MV-4-11 (cell line): ENCODE measurements at regions not wholly inside any gene's neighbourhood (a gene's known extent, or its start where the extent isn't known, plus 50 kb on each side); places are given as distances from the start of the nearest gene placed in this dataset.
"Not testable (repeated sequence)": the region's sequence is repeated elsewhere in the genome, so short reads cannot be mapped to it uniquely, and the experiment has no call there.

Source experiments
- DNase-seq: peaks from one replicate; lab custom pipeline; 2025; lab: John Stamatoyannopoulos, UW

GRCh38 chr1:224791362-224791941 is 138.0 kb upstream of the DNAH14 start:
- peak; percentile 75 for DNase-seq

- DNase-seq: no peak
Measured at GRCh38 chr1:224795591-224795990, 133.9 kb upstream of the DNAH14 start.

DNA sequence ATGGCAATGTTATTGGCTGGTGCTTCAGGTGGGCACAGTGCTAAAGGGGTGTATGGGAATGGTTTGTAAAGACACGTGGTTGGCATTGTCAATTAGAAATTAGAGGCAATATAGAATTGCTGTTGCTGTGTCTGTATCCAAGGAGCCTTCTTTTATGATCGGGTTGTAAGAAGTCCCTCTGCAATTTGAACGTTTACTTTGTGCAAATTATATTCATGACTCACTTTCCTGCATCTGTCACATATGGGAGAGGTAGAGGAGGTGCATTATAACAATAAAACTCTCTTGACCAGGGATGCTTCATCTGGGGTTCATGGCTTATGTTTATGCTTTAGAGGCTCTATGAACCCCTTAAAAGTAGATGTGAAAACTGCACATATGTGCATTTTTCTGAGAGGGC is 130.4 kb upstream of the DNAH14 start:
- DNase-seq: no peak

- DNase-seq: no peak
Measured at GRCh38 chr1:224800486-224801119, 128.9 kb upstream of the DNAH14 start.

DNA sequence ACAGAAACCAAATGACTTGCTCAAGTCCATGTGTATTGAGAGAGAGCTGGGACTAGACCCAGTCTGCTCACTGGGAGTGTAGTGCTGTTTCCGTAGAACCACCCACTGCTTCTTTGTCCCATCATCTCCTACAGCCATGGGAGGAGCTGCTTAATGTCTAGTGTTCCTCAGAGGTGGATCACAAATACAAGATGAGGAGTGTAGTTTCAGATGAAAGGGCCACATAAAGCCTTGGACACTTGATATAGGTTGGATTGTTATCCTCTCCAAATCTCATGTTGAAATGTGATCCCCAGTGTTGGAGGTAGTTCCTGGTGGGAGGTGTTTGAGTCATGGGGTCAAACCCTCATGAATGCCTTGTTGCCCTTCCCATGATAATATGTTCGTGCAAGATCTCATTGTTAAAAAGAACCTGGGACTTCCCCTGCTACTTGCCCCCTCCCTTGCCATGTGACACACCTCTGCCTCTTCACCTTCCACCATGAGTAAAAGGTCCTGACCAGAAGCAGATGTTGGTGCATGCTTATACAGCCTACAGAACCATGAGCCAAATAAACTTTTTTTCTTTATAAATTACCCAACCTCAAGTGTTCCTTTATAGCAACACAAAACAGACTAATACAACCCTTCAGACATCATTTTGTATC is 127.5 kb upstream of the DNAH14 start:
- no peak for DNase-seq

- no peak for DNase-seq
Measured at GRCh38 chr1:224802617-224803016, 126.9 kb upstream of the DNAH14 start.

DNA sequence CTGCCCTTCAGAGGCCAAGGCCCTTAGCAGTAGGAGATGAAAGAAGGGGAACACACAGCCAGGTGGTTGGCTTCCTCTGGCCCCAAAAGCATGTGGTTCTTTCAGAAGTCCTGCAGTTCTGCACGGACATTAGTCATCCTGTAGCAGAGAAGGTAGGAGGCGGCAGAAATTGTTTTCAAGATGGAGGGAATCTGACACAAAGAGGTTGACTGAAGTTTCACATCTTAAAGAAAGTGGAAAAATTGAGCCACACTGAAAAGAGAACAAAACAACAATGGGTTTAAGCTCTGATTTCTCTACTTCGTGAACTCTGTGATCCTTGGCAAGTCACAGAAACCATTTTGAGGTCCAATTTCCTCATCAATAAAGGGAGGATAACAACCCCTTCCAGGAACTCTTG is 125.3 kb upstream of the DNAH14 start:
- DNase-seq: no peak

DNA sequence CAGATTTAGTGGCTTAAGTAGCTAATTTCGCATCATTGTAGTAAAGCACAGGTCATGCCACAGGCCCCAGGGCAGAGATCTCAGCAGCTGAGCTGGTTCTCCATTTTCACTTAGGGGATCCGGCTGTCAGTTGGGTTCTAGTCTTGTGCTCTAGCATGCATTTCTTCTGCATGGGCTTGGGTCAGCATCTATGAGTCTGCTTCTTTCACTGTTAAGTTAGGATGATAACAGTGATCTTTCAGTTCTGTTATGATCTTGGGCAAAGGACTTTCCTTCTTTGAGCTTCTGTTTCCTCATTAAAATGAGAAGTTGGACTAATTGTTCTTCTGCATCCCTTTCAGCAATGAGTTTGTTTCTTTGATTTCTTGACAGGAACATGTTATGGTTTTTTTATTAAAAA is 123.6 kb upstream of the DNAH14 start:
- DNase-seq: peak; percentile 14

DNA sequence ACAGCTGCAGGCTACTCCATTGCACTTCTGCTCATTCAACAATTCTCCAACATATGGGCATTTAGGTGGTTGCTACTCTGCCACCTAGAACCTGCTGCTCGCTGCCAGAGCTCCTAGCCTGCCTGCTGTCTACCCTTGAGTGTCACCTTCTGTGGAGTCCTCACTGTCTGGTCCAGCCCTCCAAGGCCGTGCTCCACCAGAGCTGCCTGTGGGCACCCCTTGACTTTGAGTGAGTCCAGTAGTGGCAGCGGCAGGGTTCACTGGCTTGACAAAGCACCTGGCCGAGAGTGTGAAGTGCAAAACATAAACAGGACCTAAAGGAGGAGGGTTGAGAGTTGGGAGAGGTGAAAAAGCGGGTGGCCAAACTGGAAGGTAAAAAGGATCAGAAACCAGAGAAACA is 120.3 kb upstream of the DNAH14 start:
- no peak for DNase-seq

DNA sequence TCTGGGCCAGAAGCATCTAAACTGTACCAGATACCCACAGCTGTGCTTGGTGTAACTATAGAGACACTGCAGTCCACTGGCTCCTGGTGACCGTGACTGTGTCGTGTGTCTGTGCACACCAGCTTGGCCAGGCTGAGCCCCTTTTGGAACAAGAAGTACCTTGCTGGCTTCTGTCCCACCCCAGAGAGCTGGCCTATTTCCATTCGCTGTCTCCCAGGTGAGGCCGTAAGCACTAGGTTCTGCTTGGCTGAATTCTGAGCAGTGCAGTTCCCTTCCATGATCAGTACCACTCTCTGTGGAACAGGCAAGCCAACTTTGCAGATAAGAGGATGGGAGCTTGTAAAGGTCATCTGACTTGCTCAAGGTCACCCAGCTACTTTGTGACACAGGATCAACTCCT is 119.9 kb upstream of the DNAH14 start:
- DNase-seq: no peak

DNA sequence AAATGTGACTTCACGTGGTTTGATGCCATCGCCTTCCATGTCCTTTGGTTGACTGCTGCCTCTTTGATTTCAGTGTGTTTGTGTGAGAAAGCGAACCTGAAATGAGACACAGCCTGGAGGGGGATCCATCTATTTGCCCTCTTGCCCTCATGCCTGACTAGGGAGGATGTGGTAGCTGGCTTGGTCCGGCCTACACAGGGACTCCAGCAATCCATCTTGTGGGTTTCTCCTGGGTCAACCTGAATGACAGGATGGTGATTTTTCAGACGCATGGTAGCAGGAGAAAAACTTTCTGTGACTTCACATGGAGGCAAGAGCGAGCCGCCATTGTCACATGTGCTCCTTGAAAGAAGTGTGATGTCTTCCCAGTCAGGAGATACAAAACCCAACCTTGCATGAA is 117.9 kb upstream of the DNAH14 start:
- no peak for DNase-seq

- DNase-seq: no peak
Measured at GRCh38 chr1:224815647-224816046, 113.8 kb upstream of the DNAH14 start.

DNA sequence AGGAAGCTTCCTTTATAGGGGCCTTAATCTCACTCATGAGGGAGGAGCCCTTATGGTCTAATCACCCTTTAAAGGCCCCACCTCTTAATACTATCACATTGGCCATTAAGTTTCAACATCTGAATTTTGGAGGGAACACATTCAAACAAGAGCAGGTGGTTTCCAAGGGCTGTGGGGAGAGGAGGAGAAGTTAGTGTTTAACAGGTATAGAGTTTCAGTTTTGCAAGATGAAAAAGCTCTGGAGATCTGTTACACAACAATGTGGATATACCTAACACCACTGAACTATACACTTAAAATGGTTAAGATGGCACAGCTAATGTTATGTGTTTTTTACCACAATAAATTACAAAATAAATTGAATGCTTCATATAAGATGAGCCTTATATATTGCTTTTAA is 113.4 kb upstream of the DNAH14 start:
- DNase-seq: no peak

GRCh38 chr1:224817382-224817781 is 112.1 kb upstream of the DNAH14 start:
- no peak for DNase-seq

DNA sequence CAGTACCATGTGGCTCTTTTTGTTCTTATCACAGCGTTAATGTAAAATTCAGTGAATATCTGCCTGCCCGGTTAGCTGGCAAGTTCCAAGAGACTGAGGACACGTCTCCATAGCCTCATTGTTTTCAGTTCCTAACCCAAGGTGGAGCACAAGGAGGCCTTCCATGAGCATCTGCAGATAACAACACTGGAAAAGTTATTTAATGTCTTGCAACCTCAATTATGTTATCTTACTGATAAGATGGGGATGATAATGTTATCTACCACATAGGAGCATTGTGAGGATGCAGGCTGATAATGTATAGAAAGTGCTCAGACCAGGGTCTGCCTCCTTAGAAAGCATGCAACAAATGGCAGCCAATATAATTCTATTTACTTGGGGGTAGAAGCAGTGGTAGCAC is 109.6 kb upstream of the DNAH14 start:
- no peak for DNase-seq

DNA sequence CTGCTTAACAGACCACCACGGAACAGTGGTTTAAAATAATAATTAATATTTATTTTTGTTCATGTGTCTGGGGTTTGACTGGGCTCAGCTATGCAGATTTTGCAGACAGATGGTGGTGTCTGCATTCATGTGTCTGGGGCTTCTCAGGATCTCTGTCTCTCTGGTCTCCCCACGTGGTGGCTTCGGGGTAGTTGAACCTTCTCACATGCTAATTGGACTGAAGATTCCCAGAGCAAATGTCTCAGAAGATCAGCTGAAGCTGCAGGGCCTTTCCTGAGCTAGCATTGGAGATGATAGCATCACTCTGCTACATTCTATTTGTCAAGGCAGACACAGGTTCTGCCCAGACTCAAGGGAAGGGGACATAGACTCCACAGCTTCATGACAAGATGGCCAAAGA is 109.1 kb upstream of the DNAH14 start:
- DNase-seq: no peak

DNA sequence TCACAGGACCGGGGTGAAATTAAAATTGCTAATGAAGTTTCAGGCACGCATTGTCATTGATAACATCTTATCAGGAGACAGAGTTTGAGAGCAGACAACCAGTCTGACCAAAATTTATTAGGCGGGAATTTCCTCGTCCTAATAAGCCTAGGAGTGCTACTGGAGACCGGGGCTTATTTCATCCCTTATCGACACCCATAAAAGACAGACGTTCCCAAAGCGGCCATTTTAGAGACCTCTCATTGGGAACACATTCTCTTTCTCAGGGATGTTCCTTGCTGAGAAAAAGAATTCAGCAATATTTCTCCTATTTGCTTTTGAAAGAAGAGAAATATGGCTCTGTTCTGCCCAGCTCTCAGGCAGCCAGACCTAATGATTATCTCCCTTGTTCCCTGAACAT is 107.7 kb upstream of the DNAH14 start:
- not testable (repeated sequence) for DNase-seq

- no peak for DNase-seq
Measured at GRCh38 chr1:224825525-224826000, 103.9 kb upstream of the DNAH14 start.

- DNase-seq: no peak
Measured at GRCh38 chr1:224828691-224829090, 100.8 kb upstream of the DNAH14 start.

GRCh38 chr1:224831501-224831900 is 98.0 kb upstream of the DNAH14 start:
- DNase-seq: no peak

DNA sequence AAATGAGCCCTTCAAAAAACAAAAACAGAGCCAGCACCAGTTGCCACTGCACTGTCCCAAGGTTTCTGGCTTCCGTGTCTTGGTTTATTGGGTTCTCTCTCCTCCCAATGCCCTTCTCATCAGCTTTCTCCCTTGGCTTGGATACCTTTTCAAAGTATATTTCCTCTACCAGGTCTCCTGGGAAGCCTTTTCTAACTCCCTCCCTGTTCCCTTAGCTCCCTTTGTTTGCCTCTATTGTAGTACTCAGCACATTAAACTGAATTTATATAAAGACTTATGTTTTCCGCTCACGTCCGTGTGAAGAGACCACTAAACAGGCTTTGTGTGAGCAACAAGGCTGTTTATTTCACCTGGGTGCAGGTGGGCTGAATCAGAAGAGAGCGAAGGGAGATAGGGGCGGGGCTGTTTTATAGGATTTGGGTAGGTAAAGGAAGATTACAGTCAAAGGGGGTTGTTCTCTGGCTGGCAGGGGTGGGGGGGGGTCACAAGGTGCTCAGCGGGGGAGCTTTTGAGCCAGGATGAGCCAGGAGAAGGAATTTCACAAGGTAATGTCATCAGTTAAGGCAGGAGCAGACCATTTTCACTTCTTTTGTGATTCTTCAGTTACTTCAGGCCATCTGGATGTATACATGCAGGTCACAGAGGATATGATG is 89.7 kb upstream of the DNAH14 start:
- DNase-seq: not testable (repeated sequence)

- not testable (repeated sequence) for DNase-seq
Measured at GRCh38 chr1:224841803-224842202, 87.7 kb upstream of the DNAH14 start.
